ENCODE measurements at regions not wholly inside any gene's neighbourhood (a gene's known extent, or its start where the extent isn't known, plus 50 kb on each side); places are given as distances from the start of the nearest gene placed in this dataset.

DNA sequence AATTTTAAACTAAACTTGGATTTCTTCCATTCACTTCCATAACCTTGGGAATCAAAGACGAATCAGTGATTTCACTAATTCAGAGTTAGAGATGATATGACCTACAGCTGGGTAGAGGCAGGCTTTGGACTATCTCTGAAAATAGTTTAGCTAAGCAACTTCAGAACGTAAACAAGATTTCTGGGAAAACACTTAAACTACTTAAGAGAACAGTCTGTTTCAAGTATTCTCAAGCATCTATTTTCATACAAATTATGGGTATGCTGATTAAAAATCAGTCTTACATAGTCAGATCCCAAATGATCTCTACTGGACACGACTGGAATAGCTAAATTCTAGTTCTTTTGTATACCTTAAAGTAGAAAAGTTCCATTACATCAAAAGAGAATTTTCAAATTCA lies 179.9 kb downstream of the PLCE1 start:
- TF ChIP-seq, protein P1, sequence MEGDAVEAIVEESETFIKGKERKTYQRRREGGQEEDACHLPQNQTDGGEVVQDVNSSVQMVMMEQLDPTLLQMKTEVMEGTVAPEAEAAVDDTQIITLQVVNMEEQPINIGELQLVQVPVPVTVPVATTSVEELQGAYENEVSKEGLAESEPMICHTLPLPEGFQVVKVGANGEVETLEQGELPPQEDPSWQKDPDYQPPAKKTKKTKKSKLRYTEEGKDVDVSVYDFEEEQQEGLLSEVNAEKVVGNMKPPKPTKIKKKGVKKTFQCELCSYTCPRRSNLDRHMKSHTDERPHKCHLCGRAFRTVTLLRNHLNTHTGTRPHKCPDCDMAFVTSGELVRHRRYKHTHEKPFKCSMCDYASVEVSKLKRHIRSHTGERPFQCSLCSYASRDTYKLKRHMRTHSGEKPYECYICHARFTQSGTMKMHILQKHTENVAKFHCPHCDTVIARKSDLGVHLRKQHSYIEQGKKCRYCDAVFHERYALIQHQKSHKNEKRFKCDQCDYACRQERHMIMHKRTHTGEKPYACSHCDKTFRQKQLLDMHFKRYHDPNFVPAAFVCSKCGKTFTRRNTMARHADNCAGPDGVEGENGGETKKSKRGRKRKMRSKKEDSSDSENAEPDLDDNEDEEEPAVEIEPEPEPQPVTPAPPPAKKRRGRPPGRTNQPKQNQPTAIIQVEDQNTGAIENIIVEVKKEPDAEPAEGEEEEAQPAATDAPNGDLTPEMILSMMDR (IDR thresholded peaks at IDR 0.05): no peak
- TF ChIP-seq POLR2A (IDR thresholded peaks at IDR 0.05): no peak
